ENCODE measurements at regions not wholly inside any gene's neighbourhood (a gene's known extent, or its start where the extent isn't known, plus 50 kb on each side); places are given as distances from the start of the nearest gene placed in this dataset.

- DNase-seq, result peak; percentile 16
Measured at GRCh38 chr3:36297195-36297594, 83.1 kb upstream of the STAC start.

GRCh38 chr3:36298188-36298587, 82.1 kb upstream of the STAC start:
- no peak for DNase-seq

- no peak for DNase-seq
Measured at GRCh38 chr3:36302158-36302509, 78.2 kb upstream of the STAC start.

- DNase-seq, result no peak
Measured at GRCh38 chr3:36302626-36303025, 77.7 kb upstream of the STAC start.

- DNase-seq, result no peak
Measured at GRCh38 chr3:36303286-36303685, 77.0 kb upstream of the STAC start.

GRCh38 chr3:36305929-36306520, 74.3 kb upstream of the STAC start:
- no peak for DNase-seq

- no peak for DNase-seq
Measured at GRCh38 chr3:36309092-36309491, 71.2 kb upstream of the STAC start.

GRCh38 chr3:36312351-36312750, 68.0 kb upstream of the STAC start:
- DNase-seq, result no peak

- DNase-seq, result no peak
Measured at GRCh38 chr3:36317915-36318314, 62.4 kb upstream of the STAC start.

GRCh38 chr3:36318621-36319200, 61.6 kb upstream of the STAC start:
- DNase-seq, result no peak

GRCh38 chr3:36319680-36320079, 60.6 kb upstream of the STAC start:
- DNase-seq, result no peak

All from dermis blood vessel endothelial cell (primary cell).